A673 (cell line): ENCODE measurements at regions not wholly inside any gene's neighbourhood (a gene's known extent, or its start where the extent isn't known, plus 50 kb on each side); places are given as distances from the start of the nearest gene placed in this dataset.

Experiments
- BruUV-seq: library from RNA; stranded (reverse); fragments of 400-500 nt; replicated peaks from 2 replicates; lab custom pipeline; 2021; lab: Mats Ljungman, UMichigan
- CTCF ChIA-PET: fragments of 300-600 bp; sonication (Branson Sonifier 250); formaldehyde crosslinking; loops from one replicate; lab custom pipeline; 2022; ENCODE audit warnings: antibody characterized with exemption; lab: Charles Lee
- POLR2A ChIA-PET: fragments of 300-600 bp; sonication (Branson Sonifier 250); formaldehyde crosslinking; loops from one replicate; lab custom pipeline; 2022; ENCODE audit warnings: antibody characterized with exemption; ENCODE audit not compliant: low non-redundant PET; lab: Charles Lee
- DNase-seq: peaks from one replicate; pipeline ENCODE4 v3.0.0-alpha.2; 2015; ENCODE audit warnings: low spot score
- H3K27ac ChIP-seq: fragments of 200-600 bp; sonication (generic); 2 replicates; pipeline ENCODE4 v1.5.1; 2016; ENCODE audit warnings: mixed run types, low read depth, mild to moderate bottlenecking, mixed read lengths, antibody characterized with exemption, low read length; ENCODE audit not compliant: poor library complexity, severe bottlenecking
- H3K27me3 ChIP-seq: fragments of 200-600 bp; sonication (generic); replicated peaks from 2 replicates; pipeline ENCODE4 v1.6.1; 2017; ENCODE audit warnings: mixed run types, low read depth, mild to moderate bottlenecking, mixed read lengths, antibody characterized with exemption, low read length; ENCODE audit not compliant: insufficient read depth, poor library complexity
- H3K36me3 ChIP-seq: fragments of 200-600 bp; sonication (generic); 2 replicates; pipeline ENCODE4 v1.6.1; 2016; ENCODE audit warnings: mixed run types, mild to moderate bottlenecking, mixed read lengths, antibody characterized with exemption, low read length; ENCODE audit not compliant: insufficient read depth, poor library complexity, severe bottlenecking
- H3K4me1 ChIP-seq: fragments of 200-600 bp; sonication (generic); 2 replicates; pipeline ENCODE4 v1.6.1; 2017; ENCODE audit warnings: mixed run types, mild to moderate bottlenecking, mixed read lengths, antibody characterized with exemption, low read length; ENCODE audit not compliant: insufficient read depth, poor library complexity, severe bottlenecking
- H3K4me3 ChIP-seq: fragments of 200-600 bp; sonication (generic); 2 replicates; pipeline ENCODE4 v1.5.1; 2016; ENCODE audit warnings: low read depth, mixed run types, mild to moderate bottlenecking, mixed read lengths, low read length; ENCODE audit not compliant: poor library complexity, severe bottlenecking
- H3K9me3 ChIP-seq: fragments of 200-600 bp; sonication (generic); 2 replicates; pipeline ENCODE4 v1.6.1; 2016; ENCODE audit warnings: mixed run types, low read depth, mild to moderate bottlenecking, mixed read lengths, antibody characterized with exemption, low read length; ENCODE audit not compliant: poor library complexity, severe bottlenecking
- CTCF ChIP-seq: fragments of 300-800, 200-600 bp; sonication (generic); conservative IDR thresholded peaks from 2 replicates; pipeline ENCODE4 v1.5.1; 2017; ENCODE audit warnings: low read depth, mild to moderate bottlenecking, antibody characterized with exemption, low read length, moderate library complexity, mixed read lengths
- EZH2 ChIP-seq: fragments of 200-600 bp; sonication (generic); IDR thresholded peaks from 2 replicates; pipeline ENCODE4 v1.6.1; 2017; ENCODE audit warnings: borderline replicate concordance, low read depth, mild to moderate bottlenecking, mixed read lengths, antibody characterized with exemption, low read length; ENCODE audit not compliant: poor library complexity, severe bottlenecking
- intact Hi-C: fragments of 100-400 bp; cut with micrococcal nuclease; formaldehyde crosslinking; loops from one replicate; pipeline ENCODE4 v1.10.0; 2022; ENCODE audit not compliant: unreplicated experiment

- no peaks in the 10 kb centered on the region for H3K4me1 ChIP-seq
- ChIA-PET POLR2A (no interaction called here), CTCF (no interaction called here)
- no peaks in the 10 kb centered on the region for H3K27me3 ChIP-seq
- intact Hi-C loops = no loop called here
- no peak overlapping the region for H3K27ac ChIP-seq
- no peak overlapping the region for H3K4me3 ChIP-seq
- H3K9me3 ChIP-seq = no peaks in the 10 kb centered on the region
- TF ChIP-seq CTCF = no peak
- no peak for TF ChIP-seq EZH2
- no TSS peak for BruUV-seq
- no peak for DNase-seq
- no peaks in the 10 kb centered on the region for H3K36me3 ChIP-seq
Measured at GRCh38 chr7:42597300-42597699, 314.6 kb downstream of the C7orf25 start.

- no peaks in the 10 kb centered on the region for H3K36me3 ChIP-seq
- ChIA-PET POLR2A (no interaction called here), CTCF (no interaction called here)
- intact Hi-C loops = no loop called here
- H3K4me3 ChIP-seq = no peak overlapping the region
- DNase-seq = no peak
- BruUV-seq = no TSS peak
- TF ChIP-seq CTCF (no peak), EZH2 (no peak)
- H3K4me1 ChIP-seq = no peaks in the 10 kb centered on the region
- H3K27ac ChIP-seq = no peak overlapping the region
- no peaks in the 10 kb centered on the region for H3K9me3 ChIP-seq
- no peaks in the 10 kb centered on the region for H3K27me3 ChIP-seq
Measured at GRCh38 chr7:42596737-42597136, 315.1 kb downstream of the C7orf25 start.

- Histone ChIP-seq H3K27ac (no peak overlapping the region), H3K9me3 (no peaks in the 10 kb centered on the region), H3K27me3 (no peaks in the 10 kb centered on the region), H3K36me3 (no peaks in the 10 kb centered on the region), H3K4me1 (no peaks in the 10 kb centered on the region), H3K4me3 (no peak overlapping the region)
- intact Hi-C loops = no loop called here
- no peak for DNase-seq
- TF ChIP-seq EZH2 (no peak), CTCF (no peak)
- ChIA-PET POLR2A (no interaction called here), CTCF (no interaction called here)
- no TSS peak for BruUV-seq
Measured at GRCh38 chr7:42593860-42594259, 318.0 kb downstream of the C7orf25 start.
